Hematopoietic multipotent progenitor cell treated with erythropoietin and hydrocortisone succinate and interleukin-3 and kit ligand, for 15 days (in vitro differentiated cells): ENCODE measurements at regions not wholly inside any gene's neighbourhood (a gene's known extent, or its start where the extent isn't known, plus 50 kb on each side); places are given as distances from the start of the nearest gene placed in this dataset.

ENCODE experiments used
- DNase-seq: peaks from one replicate; pipeline ENCODE4 v3.0.0-alpha.2; 2015; ENCODE audit warnings: low spot score

GRCh38 chr12:91792597-91792996, 353.0 kb downstream of the BTG1 start:
- DNase-seq, result no peak

DNA sequence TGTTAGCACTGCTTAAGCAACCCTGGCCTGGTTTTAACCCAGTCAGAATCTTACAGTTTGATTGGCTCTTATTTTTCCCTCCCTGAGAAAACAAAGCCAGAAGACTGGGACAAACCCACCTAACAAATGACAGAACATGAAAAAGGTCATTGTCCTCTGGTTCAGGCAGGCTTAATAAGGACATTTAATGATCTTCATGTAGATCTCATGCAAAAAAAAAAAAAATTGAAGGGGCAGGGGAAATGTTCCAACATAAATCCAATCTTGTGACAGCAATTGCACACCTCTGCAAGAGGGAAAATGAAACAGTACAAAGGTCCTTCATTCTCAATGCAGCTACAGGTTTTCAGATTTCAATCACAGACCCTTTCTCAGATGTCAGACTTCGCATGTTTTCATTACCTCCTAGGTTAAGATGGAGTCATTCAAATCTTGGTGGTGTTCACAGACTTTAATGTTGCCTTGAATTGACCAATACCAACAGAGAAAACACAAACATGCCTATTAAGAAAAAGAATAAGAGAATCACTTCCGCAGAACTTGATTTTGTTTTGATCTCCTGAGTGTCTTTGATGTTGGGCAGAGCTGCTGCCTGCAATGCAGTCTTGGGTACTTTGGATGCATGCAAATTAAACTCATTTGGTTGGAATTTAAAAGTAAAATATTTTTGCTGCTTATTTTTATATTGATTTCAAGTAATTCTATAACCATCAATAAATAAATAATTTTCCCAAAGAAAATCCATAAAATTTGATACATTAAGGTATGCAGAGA, 359.0 kb downstream of the BTG1 start:
- no peak for DNase-seq

DNA sequence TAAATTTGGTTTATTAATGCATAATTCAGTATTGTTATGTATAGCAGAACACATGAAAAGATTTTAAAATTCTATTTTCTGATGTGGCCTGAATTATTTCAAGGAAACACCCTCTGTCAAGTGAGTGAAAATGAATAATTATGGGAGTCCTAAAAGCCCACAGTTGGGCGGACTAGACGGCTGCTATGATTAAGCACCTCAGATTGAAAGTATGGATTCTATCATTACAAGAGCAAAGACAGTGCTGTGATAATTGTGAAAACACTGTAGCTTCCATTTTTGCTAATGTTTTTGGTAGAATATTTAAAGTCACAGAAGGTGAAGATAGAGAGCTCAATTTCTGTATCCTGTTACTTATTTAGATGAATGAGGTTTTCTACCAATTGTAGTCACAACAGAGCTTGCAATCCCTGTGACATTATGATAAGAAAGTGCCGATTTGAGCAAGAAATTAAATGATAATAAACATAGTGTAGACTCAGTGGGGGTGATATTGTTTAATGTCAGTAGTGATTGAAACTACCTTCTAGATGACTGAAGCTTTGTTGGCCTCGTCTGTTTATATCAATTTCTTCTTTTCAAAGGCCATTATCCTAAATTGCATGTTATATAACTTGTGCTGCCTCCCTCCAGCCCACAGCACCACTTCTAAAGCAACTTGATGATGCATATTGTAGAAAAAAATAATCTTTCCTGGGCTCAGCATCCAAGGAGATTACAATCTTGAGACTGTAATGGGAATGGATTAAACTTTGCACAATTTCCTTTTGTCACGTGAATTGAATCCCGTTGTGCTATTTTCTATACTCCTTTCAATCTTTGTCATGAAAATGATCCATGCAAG, 359.8 kb downstream of the BTG1 start:
- no peak for DNase-seq

DNA sequence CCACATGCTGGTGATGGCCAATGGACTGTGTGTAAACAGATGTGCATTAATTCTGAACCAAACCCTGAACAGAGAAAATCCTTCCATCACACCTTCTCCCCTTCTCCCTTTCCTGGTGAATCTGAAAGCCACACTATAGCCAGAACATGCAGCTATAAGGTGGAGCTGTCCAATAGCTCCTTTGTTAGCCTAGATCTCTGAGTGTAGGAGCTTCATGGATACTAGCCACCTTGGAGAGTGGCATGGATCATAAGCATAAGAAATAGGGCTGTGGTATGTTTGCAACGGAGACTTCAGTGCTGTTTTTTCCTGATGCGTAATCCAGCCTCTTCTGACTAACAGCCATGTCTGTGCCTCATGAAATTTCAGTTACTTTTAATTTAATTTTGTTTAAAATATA, 364.5 kb downstream of the BTG1 start:
- DNase-seq, result no peak

DNA sequence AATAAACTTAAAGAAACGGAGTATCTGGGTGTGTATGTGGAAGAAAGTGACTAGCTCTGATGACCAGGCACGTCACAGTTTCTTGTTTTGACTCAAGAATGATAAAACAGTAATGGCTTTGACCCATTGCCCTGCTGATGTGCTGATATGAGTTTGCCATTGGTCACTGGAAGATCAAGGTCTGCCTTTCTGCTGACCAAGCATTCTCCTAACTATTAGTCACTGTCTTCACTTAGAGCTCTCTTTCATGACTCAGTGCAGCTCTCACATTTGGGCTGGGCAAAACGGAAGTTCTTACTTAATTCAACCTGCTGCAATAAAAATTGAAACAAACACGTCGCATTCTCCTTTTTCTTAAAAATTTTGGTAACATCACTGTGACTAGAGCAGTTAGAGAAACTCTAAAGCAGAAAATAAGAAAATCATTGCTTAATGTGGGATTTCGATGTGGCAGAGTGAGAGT, 366.7 kb downstream of the BTG1 start:
- no peak for DNase-seq

GRCh38 chr12:91778091-91778832, 367.4 kb downstream of the BTG1 start:
- no peak for DNase-seq

DNA sequence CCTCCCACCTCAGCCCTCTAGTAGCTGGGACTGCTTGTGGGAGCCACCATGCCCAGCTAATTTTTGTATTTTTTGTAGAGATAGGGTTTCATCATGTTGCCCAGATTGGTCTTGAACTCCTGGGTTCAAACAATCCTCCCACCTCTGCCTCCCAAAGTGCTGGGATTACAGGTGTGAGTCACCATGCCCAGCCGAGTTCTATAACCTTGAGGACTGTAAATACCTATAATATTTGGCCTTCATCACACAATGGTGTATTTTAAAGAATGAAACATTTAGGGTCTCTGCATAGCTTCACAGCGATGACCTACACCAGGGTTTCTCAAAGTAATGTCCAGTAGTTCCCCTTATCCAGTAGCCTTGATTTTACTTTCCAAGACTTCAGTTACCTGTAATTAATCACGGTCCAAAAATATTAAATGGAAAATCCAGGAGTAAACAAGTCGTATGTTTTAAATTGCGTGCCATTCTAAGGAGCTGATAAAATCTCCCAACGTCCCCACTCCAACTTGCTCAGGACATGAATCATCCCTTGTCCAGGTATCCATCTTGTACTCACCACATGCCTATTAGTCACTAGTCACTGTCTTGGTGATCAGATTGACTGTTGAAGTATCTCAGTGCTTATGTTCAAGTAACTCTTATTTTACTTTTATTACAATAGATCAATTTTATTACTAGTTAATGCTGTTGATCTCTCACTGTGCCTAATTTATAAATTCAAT, 368.2 kb downstream of the BTG1 start:
- DNase-seq, result no peak

GRCh38 chr12:91774434-91774921, 371.2 kb downstream of the BTG1 start:
- no peak for DNase-seq

DNA sequence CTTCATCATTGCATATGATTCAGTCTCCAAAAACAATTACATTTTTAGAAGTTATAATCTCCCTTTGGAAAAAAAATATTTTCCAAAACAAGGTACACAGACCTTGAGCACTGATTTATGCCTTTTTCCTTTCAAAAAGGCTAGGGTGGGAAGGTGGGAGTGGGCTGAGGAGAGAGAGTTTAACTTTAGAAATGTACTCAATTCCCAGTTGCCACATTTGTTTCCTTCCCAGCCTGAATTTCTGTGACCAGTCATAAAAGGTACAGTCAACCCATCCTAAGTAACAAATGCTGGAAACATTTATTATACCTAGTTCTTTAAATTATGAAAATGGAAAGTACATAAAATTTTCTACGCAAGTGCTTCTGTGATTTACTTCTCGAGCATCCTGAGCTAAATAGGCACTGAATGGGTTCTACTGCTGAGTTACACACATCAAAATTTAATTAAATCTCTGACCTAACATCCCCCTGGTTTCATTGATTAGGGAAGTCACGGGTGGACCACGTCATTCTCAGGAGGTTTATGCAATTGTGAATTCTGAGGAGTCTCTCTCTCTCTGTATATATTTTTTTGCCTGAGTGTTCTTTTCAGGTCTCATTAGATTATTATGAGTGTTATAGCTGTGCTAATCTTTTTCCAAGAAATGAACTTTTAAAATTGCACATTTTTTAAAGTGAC, 371.8 kb downstream of the BTG1 start:
- no peak for DNase-seq

DNA sequence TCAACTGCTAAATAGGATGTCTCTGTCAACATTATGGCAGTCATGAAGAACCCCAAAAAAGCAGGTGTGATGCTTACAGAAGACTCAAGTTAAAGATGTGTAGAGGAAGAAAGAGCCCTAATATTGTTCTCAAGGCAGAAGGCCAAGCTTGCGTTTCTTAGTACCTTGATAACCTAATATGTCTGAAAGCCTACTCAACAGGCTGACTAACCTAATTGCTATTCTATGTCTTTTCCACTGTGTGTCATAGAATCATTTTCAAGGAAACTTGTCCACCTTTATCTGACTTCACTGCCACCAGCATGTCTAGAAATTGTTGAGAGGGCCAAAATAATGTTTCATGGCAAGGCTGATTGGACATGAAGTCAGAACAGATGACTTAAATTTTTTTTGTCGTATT, 373.2 kb downstream of the BTG1 start:
- no peak for DNase-seq

DNA sequence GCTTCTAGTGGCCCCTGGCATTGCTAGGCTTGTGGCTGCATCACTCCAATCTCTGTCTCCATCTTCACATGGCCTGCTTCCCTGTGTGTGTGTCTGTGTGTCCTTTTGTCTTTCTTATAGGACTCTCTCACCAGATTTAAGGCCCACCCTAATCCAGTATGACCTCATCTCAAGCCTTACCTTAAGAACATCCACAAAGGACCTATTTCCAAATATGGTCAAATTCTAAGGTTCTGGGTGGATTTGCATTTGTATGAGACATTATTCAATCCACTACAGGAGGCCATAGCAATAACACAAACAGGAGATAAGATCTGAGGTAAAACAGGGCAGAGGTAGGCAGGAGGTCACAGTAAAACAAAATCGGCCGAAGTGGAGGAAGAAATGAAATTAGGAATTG, 375.9 kb downstream of the BTG1 start:
- DNase-seq, result no peak

DNA sequence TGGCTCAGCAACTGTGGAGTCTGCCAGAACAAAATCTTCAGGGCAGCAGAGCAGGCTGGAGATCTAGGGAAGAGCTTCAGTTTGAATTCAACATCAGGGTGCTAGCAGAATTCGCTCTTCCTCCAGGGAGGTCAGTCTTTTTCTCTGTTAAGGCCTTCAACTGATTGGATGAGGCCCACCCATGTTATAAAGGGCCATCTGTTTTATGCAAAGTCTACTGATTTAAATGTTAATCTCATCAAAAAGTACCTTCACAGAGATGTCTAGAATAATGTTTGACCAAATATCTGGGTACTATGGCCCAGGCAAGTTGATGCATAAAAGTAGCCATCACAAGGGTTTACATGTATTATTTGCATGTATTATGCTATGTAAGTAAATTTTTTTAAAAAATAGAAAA, 378.4 kb downstream of the BTG1 start:
- DNase-seq, result no peak

DNA sequence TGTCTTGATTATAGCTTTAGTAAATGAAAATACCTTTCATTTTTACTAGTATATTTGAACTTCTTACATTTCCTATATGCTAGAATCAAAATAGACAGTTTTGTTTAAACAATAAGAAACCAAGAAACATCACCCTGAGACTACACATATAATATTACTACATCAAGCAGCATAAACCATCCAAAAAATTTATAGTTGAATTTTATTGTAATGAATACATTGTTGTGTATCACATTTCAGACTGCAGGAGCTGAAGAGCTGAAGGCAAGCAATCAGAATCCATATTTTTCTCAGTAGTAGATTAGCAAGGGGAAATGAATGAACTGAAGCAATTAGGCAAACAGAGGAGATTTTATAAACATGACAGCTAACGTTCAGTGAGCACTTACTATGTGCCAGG, 379.2 kb downstream of the BTG1 start:
- DNase-seq, result no peak

DNA sequence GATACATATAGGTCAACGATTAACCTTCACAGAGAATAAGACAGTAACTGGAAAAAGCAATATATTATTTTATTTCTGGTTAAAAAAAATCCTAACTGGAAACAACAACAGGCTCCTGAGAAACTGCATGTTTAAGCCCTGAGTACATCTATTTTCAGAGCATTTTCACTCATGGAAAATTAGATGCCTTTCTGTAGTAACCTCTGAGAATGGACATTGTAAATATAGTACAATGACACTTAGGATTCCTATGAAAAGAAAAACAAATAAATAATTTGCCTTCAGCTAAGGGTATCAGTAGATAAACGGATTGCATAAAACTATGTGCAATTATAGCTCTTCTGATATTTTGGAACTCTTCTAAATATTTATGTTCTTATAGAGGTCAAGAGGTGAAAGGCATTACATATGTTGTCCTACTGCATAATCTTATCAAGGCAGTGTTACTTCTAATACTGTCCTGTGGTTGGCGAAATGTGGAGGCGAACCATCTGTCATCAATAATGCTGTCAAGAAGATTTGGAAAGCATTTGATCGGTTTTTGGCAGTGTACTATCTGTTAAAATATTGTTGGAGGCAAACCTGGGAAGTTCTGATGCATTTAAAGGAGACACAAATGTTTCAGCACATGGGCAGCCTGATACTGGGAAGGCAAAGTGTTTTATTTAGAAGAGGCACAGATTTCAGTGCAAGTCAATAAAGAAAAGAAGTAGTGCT, 381.8 kb downstream of the BTG1 start:
- no peak for DNase-seq

DNA sequence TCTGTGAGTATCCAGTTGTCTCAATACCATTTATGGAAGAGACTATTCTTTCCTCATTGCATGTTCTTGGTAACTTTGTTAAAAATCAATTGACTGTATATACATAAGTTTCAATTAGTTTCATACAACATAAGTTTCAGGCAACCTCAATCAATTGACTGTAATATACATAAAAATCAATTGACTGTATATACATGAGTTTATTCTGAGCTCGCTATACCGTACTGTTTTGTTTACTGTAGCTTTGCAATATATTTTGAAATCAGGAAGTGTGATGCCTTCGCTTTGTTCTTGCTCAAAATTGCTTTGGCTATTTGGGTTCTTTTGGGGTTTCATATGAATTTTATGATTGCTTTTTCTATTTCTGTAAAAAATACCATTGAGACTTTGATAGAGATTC, 392.0 kb downstream of the BTG1 start:
- no peak for DNase-seq

DNA sequence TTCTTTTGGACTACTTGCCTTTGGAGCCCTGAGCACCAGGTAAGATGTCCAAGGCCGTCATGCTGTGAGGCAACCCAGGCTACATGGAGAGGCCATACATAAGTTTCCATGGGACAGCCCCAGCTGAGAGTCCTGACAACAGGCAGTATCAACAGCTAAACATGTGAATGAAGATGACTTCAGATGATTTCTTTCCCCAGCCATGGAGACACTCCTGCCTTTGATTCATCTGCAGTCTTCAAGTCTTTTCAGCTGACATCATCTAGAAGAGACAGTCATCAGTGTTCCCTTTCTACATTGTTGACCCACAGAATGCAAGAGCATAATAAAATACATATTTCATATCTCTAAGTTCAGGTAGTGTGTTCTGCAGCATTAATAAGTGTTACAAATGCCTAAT, 398.7 kb downstream of the BTG1 start:
- DNase-seq, result no peak

DNA sequence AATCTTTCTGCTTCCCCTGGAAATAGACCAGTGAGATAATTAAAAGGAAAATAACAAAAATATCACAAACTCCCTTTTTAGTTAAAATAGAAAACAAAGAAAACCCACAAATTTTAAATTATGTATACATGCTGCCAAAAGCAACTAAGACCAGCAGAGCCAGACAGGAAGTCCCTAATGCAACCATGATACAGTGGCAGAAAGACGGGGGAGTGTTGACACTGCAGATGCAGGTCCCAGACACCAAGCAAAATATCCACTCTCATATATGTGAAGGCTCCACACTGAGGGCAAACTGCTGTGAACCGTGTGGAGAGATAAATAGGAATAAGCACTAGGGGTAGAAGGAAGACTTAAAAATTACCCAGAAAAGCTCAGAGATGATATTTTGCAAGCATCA, 401.0 kb downstream of the BTG1 start:
- no peak for DNase-seq

DNA sequence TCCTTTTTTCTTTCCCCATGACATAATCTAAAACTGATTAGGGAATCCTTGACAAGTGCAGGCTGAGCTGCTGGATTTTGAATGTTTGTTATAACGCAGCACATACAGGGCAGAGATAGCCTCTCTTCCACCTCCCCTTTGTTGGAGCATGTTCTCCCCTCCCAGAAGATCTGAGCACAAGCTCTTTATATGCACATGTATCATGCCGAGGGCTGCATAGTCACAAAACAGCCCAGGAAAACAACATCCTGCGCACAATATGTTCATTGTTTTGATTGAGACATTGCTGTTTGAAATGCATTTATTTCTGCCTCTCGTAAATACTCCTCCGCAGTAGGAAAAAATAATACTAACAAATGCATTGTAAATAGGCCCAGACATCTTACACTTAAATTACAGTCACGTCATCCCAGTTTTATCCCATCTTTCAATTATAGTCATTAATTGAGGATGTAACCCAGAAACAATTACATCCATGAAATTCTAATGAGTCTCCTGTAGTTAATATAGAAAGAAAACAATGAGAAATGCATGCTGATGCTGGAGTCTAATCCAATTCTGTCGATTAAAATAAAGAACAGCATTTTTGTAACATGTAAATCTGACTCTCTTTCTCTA, 401.8 kb downstream of the BTG1 start:
- DNase-seq, result no peak

GRCh38 chr12:91743280-91743679, 402.4 kb downstream of the BTG1 start:
- DNase-seq, result no peak

DNA sequence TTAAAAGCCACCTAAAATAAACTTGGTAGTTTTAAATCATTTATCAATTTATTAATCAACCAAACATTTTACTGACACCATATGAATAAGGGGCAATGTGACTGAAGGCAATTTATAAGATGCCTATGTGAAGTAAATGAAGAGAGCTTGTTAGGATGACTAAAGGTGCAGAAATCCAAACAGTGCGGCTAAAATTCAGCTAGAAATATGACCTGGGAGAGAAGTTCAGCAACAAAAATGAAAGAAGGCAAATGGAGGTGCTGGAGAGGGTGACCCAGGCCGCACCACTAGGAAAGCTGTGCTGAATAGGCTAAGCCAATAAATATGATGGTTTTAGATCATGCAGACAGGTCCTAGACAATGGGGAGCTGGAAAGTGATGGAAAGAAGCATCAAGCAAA, 403.7 kb downstream of the BTG1 start:
- DNase-seq, result no peak
